Loucy (cell line): ENCODE measurements at regions not wholly inside any gene's neighbourhood (a gene's known extent, or its start where the extent isn't known, plus 50 kb on each side); places are given as distances from the start of the nearest gene placed in this dataset.

Experiments used
- H2AFZ ChIP-seq: fragments of 200-600 bp; sonication (generic); 2 replicates; pipeline ENCODE4 v1.6.0; 2016; ENCODE audit warnings: antibody characterized with exemption, mild to moderate bottlenecking, low read length, moderate library complexity
- H3F3A ChIP-seq: fragments of 200-600 bp; 2 replicates; pipeline ENCODE4 v1.6.0; 2016; ENCODE audit warnings: antibody characterized with exemption, low read depth, mild to moderate bottlenecking
- H3K27me3 ChIP-seq: fragments of 200-600 bp; sonication (generic); 2 replicates; pipeline ENCODE4 v1.6.1; 2014; ENCODE audit warnings: low read length, mild to moderate bottlenecking; ENCODE audit not compliant: insufficient read depth, poor library complexity, severe bottlenecking
- H3K36me3 ChIP-seq: fragments of 200-600 bp; sonication (generic); 2 replicates; pipeline ENCODE4 v1.6.1; 2016; ENCODE audit warnings: low read length; ENCODE audit not compliant: insufficient read depth
- H3K4me1 ChIP-seq: fragments of 200-600 bp; sonication (generic); 2 replicates; pipeline ENCODE4 v1.5.1; 2014; ENCODE audit warnings: low read length, mild to moderate bottlenecking; ENCODE audit not compliant: insufficient read depth, poor library complexity, severe bottlenecking
- H3K4me2 ChIP-seq: fragments of 200-600 bp; sonication (generic); 2 replicates; pipeline ENCODE4 v1.6.0; 2014; ENCODE audit warnings: antibody characterized with exemption, low read length, low read depth, mild to moderate bottlenecking; ENCODE audit not compliant: poor library complexity, severe bottlenecking
- H3K4me3 ChIP-seq: fragments of 200-600 bp; sonication (generic); 2 replicates; pipeline ENCODE4 v1.5.1; 2014; ENCODE audit warnings: low read length, mild to moderate bottlenecking, mixed read lengths; ENCODE audit not compliant: poor library complexity, severe bottlenecking
- H3K79me2 ChIP-seq: fragments of 200-600 bp; sonication (generic); 2 replicates; pipeline ENCODE4 v1.6.1; 2014; ENCODE audit warnings: low read length; ENCODE audit not compliant: insufficient read depth
- H3K9ac ChIP-seq: fragments of 200-600 bp; sonication (generic); 2 replicates; pipeline ENCODE4 v1.6.0; 2014; ENCODE audit warnings: mild to moderate bottlenecking, low read depth, low read length, moderate library complexity; ENCODE audit not compliant: poor library complexity, severe bottlenecking
- H3K9me2 ChIP-seq: fragments of 200-600 bp; sonication (generic); replicated peaks from 2 replicates; pipeline ENCODE4 v1.6.1; 2016; ENCODE audit warnings: low read depth, low read length, mixed read lengths
- H3K9me3 ChIP-seq: fragments of 200-600 bp; sonication (generic); 2 replicates; pipeline ENCODE4 v1.6.1; 2014; ENCODE audit warnings: mild to moderate bottlenecking, antibody characterized with exemption, low read length, low read depth; ENCODE audit not compliant: insufficient read depth
- H4K20me1 ChIP-seq: fragments of 200-600 bp; sonication (generic); 2 replicates; pipeline ENCODE4 v1.6.0; 2014; ENCODE audit warnings: antibody characterized with exemption, low read length, mild to moderate bottlenecking; ENCODE audit not compliant: insufficient read depth, poor library complexity, severe bottlenecking
- EZH2phosphoT487 ChIP-seq: fragments of 200-600 bp; IDR thresholded peaks from 2 replicates; pipeline ENCODE4 v1.6.1; 2018; ENCODE audit warnings: antibody characterized with exemption, mild to moderate bottlenecking, moderate library complexity, borderline replicate concordance
- TF ChIP-seq, protein P1 (sequence below): fragments of 200-600 bp; sonication (generic); conservative IDR thresholded peaks from 2 replicates; pipeline ENCODE4 v1.5.1; 2014; ENCODE audit warnings: mild to moderate bottlenecking, antibody characterized with exemption, low read length

DNA sequence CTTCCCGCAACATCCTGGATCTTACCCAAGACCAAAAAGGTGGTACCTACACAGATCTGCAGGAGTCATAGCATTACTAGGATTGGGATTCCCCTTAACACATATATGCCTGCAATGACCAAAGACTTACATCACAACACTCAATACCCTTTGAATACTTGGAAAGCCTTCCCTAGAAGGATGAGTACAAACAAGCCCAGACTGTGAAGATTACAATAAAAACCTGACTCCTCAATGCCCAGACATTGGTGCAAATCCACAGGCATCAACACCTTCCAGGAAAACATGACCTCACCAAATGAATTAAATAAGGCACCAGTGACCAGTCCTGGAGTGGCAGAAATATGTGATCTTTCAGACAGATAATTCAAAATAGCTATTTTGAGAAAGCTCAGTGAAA is 326.8 kb downstream of the TBL1XR1 start:
- Histone ChIP-seq H3K4me1 (no peaks in the 10 kb centered on the region), H3F3A (no peaks in the 10 kb centered on the region), H3K9me3 (no peaks in the 10 kb centered on the region), H2AFZ (no peak overlapping the region), H3K36me3 (no peaks in the 10 kb centered on the region), H3K9ac (no peak overlapping the region), H3K27me3 (no peaks in the 10 kb centered on the region), H3K79me2 (no peaks in the 10 kb centered on the region), H3K9me2 (no peaks in the 10 kb centered on the region), H4K20me1 (no peaks in the 10 kb centered on the region), H3K4me3 (no peak overlapping the region), H3K4me2 (no peak overlapping the region)
- TF ChIP-seq EZH2phosphoT487, result no peak
- TF ChIP-seq, protein P1, sequence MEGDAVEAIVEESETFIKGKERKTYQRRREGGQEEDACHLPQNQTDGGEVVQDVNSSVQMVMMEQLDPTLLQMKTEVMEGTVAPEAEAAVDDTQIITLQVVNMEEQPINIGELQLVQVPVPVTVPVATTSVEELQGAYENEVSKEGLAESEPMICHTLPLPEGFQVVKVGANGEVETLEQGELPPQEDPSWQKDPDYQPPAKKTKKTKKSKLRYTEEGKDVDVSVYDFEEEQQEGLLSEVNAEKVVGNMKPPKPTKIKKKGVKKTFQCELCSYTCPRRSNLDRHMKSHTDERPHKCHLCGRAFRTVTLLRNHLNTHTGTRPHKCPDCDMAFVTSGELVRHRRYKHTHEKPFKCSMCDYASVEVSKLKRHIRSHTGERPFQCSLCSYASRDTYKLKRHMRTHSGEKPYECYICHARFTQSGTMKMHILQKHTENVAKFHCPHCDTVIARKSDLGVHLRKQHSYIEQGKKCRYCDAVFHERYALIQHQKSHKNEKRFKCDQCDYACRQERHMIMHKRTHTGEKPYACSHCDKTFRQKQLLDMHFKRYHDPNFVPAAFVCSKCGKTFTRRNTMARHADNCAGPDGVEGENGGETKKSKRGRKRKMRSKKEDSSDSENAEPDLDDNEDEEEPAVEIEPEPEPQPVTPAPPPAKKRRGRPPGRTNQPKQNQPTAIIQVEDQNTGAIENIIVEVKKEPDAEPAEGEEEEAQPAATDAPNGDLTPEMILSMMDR, result no peak

DNA sequence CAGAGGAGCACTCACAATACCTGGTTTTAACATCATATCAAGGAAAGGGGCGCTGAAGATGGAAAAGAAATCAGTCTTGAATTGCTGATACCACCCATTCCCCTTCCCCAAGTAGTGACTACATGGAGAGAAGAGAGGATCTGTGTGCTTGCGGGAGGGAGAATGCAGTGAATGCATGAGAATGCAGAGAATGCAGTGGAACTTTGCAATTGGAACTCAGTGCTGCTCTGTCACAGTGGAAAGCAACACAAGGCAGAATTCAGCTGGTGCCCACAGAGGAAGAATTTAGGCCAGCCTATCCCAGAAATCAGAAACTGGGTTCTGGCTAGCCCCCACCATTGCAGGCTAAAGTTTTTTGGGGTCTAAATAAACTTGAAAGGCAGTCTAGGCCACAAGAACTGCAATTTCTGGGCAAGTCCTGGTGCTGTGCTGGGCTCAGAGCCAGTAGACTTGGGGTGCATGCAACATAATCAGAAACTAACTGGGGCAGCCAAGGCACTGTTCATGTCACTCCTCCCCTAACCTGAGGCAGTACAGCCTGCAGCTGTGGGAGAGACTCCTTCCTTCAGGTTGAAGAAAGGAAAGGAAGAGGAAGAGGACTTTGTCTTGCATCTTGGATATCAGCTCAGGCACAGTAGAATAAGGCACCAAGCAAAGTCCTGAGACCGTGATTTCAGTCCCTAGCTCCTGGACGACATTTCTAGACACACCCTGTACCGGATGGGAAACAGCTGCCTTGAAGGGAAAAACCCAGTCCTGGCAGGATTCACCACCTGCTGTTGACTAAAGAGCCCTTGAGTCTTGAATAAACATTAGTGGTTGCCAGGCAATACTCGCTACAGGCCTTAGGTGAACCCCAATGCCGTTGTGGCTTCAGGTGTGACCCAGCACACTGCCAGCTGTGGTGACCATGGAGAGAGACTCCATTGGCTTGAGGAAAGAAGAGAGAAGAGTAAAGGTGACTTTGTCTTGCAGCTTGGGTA is 329.3 kb downstream of the TBL1XR1 start:
- H3K79me2 ChIP-seq, result no peaks in the 10 kb centered on the region
- no peak overlapping the region for H3K9ac ChIP-seq
- no peaks in the 10 kb centered on the region for H3K9me3 ChIP-seq
- TF ChIP-seq, protein P1, result no peak
- TF ChIP-seq EZH2phosphoT487, result no peak
- no peaks in the 10 kb centered on the region for H3F3A ChIP-seq
- H2AFZ ChIP-seq, result no peak overlapping the region
- no peak overlapping the region for H3K4me2 ChIP-seq
- H3K4me1 ChIP-seq, result no peaks in the 10 kb centered on the region
- H3K4me3 ChIP-seq, result no peak overlapping the region
- H3K9me2 ChIP-seq, result no peaks in the 10 kb centered on the region
- H3K27me3 ChIP-seq, result no peaks in the 10 kb centered on the region
- H3K36me3 ChIP-seq, result no peaks in the 10 kb centered on the region
- no peaks in the 10 kb centered on the region for H4K20me1 ChIP-seq

DNA sequence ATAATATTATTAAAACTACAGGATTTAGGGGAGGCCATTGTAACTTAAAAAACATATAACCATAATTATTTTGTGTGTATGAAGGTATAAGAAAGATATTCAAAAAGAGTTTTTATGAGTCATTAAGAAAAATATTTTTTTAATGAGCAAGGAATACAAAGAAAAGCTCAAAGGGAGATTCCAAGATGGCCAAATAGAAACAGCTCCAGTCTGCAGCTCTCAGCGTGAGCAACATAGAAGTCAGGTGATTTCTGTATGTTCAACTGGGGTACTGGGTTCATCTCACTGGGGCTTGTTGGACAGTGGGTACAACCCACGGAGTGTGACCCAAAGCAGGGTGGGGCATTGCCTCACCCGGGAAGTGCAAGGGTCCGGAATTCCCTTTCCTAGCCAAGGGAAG is 336.1 kb downstream of the TBL1XR1 start:
- TF ChIP-seq, protein P1, result no peak
- no peak for TF ChIP-seq EZH2phosphoT487
- Histone ChIP-seq H4K20me1 (no peaks in the 10 kb centered on the region), H3K79me2 (no peaks in the 10 kb centered on the region), H3K36me3 (no peaks in the 10 kb centered on the region), H2AFZ (no peak overlapping the region), H3K9me3 (no peaks in the 10 kb centered on the region), H3K9me2 (no peaks in the 10 kb centered on the region), H3K4me1 (no peaks in the 10 kb centered on the region), H3K27me3 (no peaks in the 10 kb centered on the region), H3K9ac (no peak overlapping the region), H3K4me3 (no peak overlapping the region), H3F3A (no peaks in the 10 kb centered on the region), H3K4me2 (no peak overlapping the region)
